ENCODE measurements at regions not wholly inside any gene's neighbourhood (a gene's known extent, or its start where the extent isn't known, plus 50 kb on each side); places are given as distances from the start of the nearest gene placed in this dataset.

GRCh38 chr13:109400624-109401257, 385.6 kb downstream of the IRS2 start:
- TF ChIP-seq ZNF302 (tag by site-specific recombination; IDR thresholded peaks at IDR 0.05; ENCODE audit: low read depth) = no peak
- no peaks in the 10 kb centered on the region for H3K4me1 ChIP-seq (ENCODE audit: control insufficient read depth, insufficient read depth, low read length)
- ChIA-PET POLR2A (no interaction called here), CTCF (no interaction called here)
- H3K27ac ChIP-seq (ENCODE audit: extremely low read depth, low read depth, low read length) = no peak overlapping the region
- no peaks in the 10 kb centered on the region for H3K36me3 ChIP-seq (ENCODE audit: control insufficient read depth in 2 of 2, insufficient read depth in 1 of 2, low read length in 2 of 2)
- no peaks in the 10 kb centered on the region for H3K9me3 ChIP-seq (ENCODE audit: control insufficient read depth, insufficient read depth, low read depth, low read length)
- H3K4me3 ChIP-seq (ENCODE audit: low read depth, low read length) = no peak overlapping the region

- TF ChIP-seq, protein P1, sequence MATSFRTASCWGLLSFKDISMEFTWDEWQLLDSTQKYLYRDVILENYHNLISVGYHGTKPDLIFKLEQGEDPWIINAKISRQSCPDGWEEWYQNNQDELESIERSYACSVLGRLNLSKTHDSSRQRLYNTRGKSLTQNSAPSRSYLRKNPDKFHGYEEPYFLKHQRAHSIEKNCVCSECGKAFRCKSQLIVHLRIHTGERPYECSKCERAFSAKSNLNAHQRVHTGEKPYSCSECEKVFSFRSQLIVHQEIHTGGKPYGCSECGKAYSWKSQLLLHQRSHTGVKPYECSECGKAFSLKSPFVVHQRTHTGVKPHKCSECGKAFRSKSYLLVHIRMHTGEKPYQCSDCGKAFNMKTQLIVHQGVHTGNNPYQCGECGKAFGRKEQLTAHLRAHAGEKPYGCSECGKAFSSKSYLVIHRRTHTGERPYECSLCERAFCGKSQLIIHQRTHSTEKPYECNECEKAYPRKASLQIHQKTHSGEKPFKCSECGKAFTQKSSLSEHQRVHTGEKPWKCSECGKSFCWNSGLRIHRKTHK (tag by site-specific recombination; IDR thresholded peaks at IDR 0.05) = no peak
- no peak for TF ChIP-seq ZFP69B (tag by site-specific recombination; IDR thresholded peaks at IDR 0.05)
- no peak for TF ChIP-seq ZSCAN23 (tag by site-specific recombination; IDR thresholded peaks at IDR 0.05)
- TF ChIP-seq PRDM4 (tag by site-specific recombination; IDR thresholded peaks at IDR 0.05) = no peak
- no peak for TF ChIP-seq ZNF776 (tag by site-specific recombination; IDR thresholded peaks at IDR 0.05; ENCODE audit: borderline replicate concordance)
- no peak for TF ChIP-seq ZNF777 (tag by site-specific recombination; IDR thresholded peaks at IDR 0.05; ENCODE audit: borderline replicate concordance)
- TF ChIP-seq ZNF148 (tag by site-specific recombination; IDR thresholded peaks at IDR 0.05; ENCODE audit: borderline replicate concordance) = no peak
- TF ChIP-seq HOXC10 (CRISPR knock-in tag; IDR thresholded peaks at IDR 0.05) = no peak
- TF ChIP-seq SALL2 (tag by site-specific recombination; IDR thresholded peaks at IDR 0.05; ENCODE audit: borderline replicate concordance) = no peak
- TF ChIP-seq ZNF280D (tag by site-specific recombination; IDR thresholded peaks at IDR 0.05) = no peak
- TF ChIP-seq FEZF1 (tag by site-specific recombination; IDR thresholded peaks at IDR 0.05) = no peak
- no peak for TF ChIP-seq HIC1 (tag by site-specific recombination; IDR thresholded peaks at IDR 0.05)
- TF ChIP-seq HOXD13 (CRISPR knock-in tag; IDR thresholded peaks at IDR 0.05; ENCODE audit: borderline replicate concordance) = no peak
- TF ChIP-seq IKZF3 (tag by site-specific recombination; IDR thresholded peaks at IDR 0.05) = no peak
- TF ChIP-seq ZSCAN16 (tag by site-specific recombination; IDR thresholded peaks at IDR 0.05) = no peak
- TF ChIP-seq WT1 (tag by site-specific recombination; IDR thresholded peaks at IDR 0.05) = no peak
- TF ChIP-seq ZNF19 (tag by site-specific recombination; IDR thresholded peaks at IDR 0.05; ENCODE audit: low read depth) = no peak
- TF ChIP-seq ZNF501 (tag by site-specific recombination; IDR thresholded peaks at IDR 0.05) = no peak
- TF ChIP-seq, protein P2, sequence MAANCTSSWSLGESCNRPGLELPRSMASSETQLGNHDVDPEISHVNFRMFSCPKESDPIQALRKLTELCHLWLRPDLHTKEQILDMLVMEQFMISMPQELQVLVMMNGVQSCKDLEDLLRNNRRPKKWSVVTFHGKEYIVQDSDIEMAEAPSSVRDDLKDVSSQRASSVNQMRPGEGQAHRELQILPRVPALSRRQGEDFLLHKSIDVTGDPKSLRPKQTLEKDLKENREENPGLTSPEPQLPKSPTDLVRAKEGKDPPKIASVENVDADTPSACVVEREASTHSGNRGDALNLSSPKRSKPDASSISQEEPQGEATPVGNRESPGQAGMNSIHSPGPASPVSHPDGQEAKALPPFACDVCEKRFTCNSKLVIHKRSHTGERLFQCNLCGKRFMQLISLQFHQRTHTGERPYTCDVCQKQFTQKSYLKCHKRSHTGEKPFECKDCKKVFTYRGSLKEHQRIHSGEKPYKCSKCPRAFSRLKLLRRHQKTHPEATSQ (tag by site-specific recombination; IDR thresholded peaks at IDR 0.05) = no peak
- CTCF ChIA-PET = no interaction called here
- POLR2A ChIA-PET = no interaction called here
- Histone ChIP-seq H3K36me3 (ENCODE audit: control insufficient read depth in 2 of 2, insufficient read depth in 1 of 2, low read length in 2 of 2) (no peaks in the 10 kb centered on the region), H3K27ac (ENCODE audit: extremely low read depth, low read depth, low read length) (no peak overlapping the region), H3K9me3 (ENCODE audit: control insufficient read depth, insufficient read depth, low read depth, low read length) (no peaks in the 10 kb centered on the region), H3K4me1 (ENCODE audit: control insufficient read depth, insufficient read depth, low read length) (no peaks in the 10 kb centered on the region), H3K4me3 (ENCODE audit: low read depth, low read length) (no peak overlapping the region)
These were observed 386.2 kb downstream of the IRS2 start for GRCh38 chr13:109400209-109400608.
